OCI-LY3 (cell line): ENCODE measurements at regions not wholly inside any gene's neighbourhood (a gene's known extent, or its start where the extent isn't known, plus 50 kb on each side); places are given as distances from the start of the nearest gene placed in this dataset.

Source experiments
- CTCF ChIP-seq: fragments of 200-600, 300-600 bp; sonication (generic); IDR thresholded peaks from 2 replicates; pipeline ENCODE4 v1.5.1; 2014; ENCODE audit warnings: antibody characterized with exemption, low read length, low read depth
- EZH2phosphoT487 ChIP-seq: fragments of 200-600 bp; shearing (Covaris generic); IDR thresholded peaks from 2 replicates; pipeline ENCODE4 v1.6.1; 2018; ENCODE audit warnings: antibody characterized with exemption, mixed run types, low read depth

- 0 out of 2 replicates have a peak, but pooled peaks have one; percentile 4 for TF ChIP-seq CTCF
- no peak for TF ChIP-seq EZH2phosphoT487
Observed at GRCh38 chr4:170978990-170979389, 834.2 kb upstream of the GALNTL6 start.
